GM18520 (cell line): ENCODE measurements at regions not wholly inside any gene's neighbourhood (a gene's known extent, or its start where the extent isn't known, plus 50 kb on each side); places are given as distances from the start of the nearest gene placed in this dataset.
"Not testable (repeated sequence)": the region's sequence is repeated elsewhere in the genome, so short reads cannot be mapped to it uniquely, and the experiment has no call there.

Experiments
- ATAC-seq: cut with Tn5 transposase; IDR thresholded peaks from one replicate; pipeline ENCODE4 v1.9.1; 2021; ENCODE audit not compliant: unreplicated experiment

DNA sequence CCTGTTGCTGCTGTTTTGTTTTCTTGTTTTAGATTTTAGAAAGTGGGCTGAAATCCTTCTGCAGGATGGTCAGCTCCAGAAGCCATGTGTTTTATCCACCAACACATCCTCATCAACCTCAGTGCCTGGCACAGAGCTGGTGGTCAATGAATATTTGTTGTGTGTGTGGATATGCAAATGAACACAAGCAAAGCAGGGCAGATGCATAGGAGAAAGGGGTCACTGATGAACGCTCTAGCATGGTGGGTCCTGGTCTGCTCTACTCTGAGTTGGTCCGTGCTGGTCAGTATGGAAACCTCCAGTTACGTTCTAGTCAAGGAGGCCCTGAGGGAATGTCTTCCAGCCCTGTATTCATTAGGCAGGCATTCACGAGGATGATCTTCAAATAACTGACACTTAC, 682.5 kb downstream of the QKI start:
- no peak for ATAC-seq

DNA sequence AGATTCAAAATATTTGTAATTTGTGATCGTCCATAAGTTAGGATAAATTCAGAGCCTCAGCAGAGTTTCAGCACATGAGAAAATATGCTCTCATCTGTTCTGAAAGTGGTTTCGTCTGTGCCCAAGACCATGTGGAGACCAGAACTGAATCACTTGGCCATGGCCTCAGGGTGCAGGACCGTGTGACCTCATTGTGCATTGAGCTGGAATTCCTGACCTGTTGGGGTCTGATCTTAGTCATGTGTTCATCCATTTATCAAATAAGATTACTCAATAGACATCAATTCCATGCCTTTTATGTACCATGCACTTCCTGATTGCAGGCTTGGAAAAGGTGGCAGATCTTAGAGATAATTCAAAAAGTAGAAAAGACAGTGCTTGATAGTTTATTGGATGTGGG, 680.5 kb downstream of the QKI start:
- no peak for ATAC-seq

DNA sequence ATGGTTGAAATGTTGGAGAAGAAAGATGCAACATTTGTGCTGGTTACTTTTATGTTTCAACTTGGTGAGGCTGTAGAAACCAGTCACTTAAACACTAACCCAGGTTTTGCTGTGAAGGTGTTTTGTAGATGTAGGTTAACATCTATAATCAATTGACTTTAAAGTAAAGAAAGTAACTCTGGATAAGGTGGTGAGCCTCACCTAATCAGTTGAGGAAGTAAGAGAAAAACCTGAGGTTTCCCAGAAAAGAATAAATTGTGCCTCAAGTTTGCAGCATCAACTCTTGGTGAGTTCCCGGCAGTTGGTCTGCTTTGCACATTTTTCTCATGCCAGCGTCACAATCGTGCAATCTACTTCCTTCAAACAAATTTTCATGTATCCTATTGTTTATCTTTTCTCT, 673.4 kb downstream of the QKI start:
- ATAC-seq = no peak

DNA sequence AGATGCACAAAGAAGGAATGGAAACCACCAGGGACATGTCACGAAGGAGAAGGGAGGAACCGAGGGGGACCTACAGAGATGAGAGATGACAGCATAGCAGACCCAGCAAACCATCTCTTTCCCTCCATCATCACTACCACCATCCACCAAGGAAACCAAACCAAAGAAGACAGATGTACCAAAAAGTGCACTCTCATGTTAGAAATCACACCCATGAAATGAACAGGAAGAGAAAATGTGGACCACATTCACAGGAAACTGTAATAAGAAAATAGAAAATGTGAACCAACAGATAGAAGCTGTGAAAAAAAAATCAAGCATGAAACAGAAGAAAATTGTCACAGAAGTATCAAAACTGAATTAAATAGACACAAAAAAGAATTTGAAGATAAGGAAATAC, 672.7 kb downstream of the QKI start:
- no peak for ATAC-seq

DNA sequence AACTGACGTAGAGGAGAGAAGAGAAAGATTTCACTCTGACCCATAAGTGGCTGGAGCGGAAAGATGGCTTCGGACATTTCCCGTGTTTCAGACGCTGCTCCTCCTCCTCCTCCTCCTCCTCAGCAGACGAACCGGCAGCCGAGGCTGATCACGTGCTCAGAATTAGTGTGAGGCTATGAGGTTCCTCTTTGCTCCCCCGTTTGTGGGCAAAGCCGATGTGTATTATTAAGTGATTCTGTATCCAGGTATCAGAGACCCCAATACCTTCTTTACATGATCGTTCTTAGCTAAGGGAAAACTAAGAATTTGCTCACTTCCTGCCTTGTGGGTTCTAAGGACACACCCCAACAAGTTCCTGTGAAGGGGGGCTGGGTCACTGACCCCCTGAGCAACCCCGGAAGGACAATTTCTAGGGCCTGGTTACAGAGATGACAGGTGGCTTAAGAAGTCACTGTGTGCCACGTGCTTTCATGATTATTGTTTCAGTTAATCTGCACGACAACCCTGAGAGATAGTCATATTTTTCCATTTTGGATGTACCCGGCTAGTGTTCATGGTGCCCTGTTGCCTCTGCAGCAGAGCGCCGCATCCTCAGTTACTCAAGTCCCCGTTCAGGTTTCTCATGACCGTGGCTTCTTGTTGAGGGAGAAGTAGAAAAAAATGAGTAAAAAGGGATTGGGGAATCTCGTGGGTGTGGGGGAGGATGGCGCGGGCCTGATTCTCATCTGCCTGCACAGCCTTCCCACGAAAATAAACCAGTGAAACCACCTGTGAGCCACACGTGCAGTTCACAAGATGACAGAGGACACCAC, 671.8 kb downstream of the QKI start:
- ATAC-seq = no peak

DNA sequence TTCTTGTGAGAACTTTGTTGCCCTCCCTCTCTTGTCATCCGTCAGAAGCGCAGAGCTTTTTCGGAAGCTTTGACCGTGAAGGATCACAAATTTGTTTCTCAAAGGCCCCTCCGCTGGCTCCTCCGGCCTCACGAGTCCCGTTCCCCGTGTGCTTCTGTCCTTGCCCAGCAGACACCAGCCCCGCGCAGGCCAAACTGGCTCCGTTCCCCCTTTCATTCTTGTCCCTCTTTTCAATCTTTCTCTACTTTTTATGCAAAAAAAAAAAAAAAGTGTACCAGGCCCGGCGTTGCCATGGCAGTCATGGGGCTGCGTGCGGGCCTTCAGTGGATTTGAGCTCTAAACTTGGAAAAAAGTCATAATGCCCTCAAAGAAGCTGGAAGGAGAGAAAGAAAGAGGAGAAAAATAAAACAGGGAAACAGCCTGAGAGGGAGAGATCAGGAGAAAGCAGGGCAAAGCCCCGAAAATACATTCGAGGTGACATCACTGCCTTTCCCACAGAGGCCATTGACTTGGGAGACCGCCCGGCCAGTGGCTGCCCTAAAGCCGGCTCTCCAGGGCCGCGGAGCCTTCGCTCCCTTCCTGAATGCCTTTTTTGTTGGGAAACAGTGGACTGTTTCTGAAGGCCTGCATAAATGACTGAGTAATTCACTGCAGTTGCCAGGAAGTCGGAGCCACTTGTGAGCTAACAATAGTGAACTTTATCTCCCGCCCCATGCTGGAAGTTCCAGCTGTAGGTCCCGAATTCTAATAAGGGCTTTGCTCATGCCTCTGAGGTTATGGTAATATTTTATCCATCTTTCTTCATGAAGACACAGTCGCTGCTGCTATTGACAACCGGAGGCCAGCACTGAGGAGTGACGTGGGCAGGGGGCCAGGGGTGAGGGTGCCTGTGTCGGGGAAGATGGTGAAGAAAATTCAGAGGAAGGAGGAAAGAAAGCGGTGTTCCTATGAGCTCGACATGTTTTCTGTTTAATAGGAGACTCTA, 670.9 kb downstream of the QKI start:
- no peak for ATAC-seq

DNA sequence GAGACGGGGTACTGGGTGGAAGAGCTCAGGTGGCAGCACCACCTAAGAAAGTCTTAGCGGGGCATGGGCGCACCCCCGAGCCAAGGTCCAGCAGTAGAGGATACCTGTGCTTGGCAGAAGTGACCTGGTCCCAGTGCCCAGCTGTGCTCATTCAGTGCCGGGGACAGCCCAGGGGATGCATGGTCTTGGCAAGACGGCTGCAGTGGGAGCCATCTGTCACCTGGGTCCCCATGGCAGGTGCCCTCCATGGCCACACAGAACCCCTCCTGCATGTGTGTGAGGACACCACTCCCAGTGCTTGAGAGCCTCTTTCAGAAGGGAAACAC, 664.7 kb downstream of the QKI start:
- no peak for ATAC-seq

DNA sequence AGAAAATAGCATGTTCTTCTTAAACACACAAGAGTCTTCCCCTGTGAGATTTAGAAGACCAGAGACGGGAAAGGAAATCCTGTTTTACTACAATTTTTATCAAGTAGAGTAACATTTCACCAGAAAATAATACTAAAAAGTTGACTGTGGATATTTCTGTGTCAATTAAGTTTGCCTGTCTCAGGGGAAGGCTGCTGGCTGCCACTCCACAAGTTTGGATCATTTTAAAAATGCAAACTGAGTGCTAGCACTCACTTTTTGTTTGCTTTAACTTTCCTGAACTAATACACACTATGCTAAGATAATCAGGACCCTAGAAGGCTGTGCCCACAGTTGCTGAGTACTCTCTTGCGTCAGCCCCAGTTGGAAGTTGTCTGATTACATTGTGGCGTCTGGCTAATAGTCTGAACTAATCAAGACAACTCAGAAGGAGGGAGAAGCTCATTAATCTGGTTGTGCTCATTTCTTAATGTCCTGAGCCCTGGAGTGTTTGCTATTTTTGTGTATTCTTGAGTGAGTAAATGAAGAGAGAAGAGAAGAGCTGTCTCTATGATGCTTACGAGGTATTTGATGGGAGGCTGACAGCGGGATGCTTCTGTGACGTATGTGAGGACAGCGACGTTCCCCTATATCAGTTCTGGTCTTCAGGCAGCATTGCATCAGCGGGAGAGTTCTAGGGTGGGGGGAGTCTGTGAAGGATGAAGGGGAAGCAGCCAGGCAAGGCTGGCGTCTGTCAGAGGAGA, 664.2 kb downstream of the QKI start:
- ATAC-seq = no peak

DNA sequence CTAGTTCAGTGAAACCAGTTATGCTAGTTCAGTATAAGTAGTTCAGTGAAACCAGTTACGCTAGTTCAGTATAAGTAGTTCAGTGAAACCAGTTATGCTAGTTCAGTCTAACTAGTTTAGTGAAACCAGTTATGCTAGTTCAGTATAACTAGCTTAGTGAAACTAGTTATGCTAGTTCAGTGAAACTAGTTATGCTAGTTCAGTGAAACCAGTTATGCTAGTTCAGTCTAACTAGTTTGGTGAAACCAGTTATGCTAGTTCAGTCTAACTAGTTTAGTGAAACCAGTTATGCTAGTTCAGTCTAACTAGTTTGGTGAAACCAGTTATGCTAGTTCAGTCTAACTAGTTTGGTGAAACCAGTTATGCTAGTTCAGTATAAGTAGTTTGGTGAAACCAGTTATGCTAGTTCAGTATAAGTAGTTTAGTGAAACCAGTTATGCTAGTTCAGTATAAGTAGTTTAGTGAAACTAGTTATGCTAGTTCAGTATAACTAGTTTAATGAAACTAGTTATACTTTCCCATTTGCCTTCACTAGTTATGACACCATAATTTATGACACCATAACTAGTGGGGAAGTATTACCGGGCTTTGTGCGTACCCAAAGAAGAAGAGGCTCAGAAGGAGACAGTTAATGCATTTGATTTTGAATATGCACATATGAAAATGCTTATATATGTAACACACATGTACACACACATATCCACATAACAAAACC, 662.5 kb downstream of the QKI start:
- not testable (repeated sequence) for ATAC-seq

DNA sequence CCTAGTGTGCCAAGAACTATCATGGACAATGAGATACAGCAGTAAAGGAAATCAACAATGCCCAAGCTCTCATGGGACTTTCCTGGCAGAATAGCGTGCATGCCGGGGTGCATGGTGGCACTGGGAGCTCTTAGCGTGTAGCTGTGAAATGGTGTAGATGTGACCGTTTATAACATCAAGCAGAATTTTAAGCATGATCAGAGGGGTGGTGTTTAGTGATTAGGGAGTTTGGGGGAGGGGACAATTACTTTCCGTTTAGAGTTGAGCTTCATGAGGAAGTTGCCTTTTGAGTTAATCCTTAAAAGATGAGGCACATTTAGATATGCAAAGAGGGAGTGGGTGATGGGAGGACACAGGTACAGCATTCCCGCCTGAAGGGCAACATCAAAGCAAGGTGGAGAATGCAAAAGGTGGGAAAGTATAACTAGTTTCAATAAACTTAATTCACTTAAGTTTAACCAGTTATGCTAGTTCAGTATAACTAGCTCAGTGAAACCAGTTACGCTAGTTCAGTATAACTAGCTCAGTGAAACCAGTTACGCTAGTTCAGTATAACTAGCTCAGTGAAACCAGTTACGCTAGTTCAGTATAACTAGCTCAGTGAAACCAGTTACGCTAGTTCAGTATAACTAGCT, 661.6 kb downstream of the QKI start:
- ATAC-seq = no peak

DNA sequence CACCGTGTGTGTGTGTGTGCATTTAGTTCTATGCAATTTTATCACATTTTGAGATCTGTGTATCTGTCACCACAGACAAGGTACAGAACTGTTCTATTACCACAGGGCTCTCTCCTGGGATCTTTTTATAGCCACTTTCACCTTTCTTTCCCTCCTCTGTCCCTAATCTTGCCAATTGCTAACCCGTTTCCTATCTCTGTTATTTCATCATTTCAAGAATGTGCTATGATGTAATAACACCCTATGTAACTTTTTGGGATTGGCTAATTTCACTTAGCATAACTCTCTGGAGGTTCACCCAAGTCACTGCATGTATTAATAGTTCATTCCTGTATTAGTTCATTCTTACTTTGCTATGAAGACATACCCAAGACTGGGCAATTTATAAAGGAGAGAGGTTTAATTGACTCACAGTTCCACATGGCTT, 657.7 kb downstream of the QKI start:
- no peak for ATAC-seq

DNA sequence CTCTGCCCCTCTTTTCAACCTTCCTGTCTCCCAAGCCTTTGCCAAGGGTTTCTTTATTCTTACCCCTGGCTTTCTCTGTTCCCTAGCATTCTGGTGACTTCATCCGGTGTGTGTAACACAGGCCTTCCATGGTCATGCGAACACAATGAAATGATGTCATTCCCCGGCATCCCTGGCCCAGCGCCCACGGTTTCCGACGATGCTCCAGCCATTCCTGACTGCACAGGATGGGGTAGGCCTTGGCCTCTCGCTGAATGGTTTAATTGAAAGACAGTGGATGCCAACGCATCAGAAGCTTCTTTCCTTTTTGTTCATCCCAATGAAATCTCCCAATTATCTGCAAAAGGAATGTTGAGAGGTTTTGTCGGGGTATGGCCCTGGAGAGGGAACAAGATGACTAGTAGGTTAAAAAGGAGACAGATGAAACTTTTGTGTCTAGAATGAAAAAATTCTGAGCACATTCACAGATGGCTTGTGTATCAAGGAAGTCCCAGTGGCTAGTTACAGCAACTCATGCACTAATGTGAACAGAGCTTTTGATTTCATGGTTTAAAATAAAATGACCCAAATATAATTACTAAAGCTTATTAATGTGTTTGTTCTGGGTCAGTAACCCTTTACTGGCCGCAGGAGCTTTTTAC, 655.0 kb downstream of the QKI start:
- ATAC-seq = no peak

DNA sequence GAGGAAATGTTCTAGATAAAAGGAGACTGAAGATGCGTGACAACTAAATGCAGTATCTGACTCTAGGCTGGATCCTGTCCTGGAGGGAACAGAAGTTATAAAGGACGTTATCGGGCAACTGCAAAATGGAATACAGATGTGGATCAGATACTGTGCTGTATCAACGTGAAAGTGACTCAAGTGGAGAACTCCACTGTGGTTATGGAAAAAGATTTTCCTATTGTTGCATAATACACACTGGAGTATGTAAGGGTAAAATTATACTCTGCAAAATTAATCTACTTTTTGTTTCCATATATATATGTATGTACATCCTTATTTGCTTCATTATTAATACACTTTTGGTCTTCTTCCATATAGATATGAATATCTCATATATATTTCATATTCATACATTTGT, 654.0 kb downstream of the QKI start:
- no peak for ATAC-seq

DNA sequence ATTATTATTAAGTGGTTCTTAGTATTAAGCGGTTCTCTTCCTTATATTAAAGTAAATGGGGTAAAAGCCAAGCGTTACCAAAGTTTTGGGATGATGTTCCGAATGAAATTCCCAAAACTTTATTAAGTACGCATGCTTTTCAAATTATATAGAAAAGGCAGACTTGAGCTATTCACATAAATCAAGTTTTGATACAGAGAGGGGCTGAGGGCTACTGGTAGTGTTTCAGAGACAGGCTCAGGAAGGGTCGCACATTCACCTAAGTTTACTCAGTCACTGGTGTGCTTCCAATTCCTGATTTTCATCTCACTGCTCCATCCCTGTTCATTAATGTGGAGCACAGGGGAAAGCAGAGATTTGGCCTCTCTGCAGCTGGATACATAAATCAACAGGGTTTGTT, 652.2 kb downstream of the QKI start:
- ATAC-seq = no peak

DNA sequence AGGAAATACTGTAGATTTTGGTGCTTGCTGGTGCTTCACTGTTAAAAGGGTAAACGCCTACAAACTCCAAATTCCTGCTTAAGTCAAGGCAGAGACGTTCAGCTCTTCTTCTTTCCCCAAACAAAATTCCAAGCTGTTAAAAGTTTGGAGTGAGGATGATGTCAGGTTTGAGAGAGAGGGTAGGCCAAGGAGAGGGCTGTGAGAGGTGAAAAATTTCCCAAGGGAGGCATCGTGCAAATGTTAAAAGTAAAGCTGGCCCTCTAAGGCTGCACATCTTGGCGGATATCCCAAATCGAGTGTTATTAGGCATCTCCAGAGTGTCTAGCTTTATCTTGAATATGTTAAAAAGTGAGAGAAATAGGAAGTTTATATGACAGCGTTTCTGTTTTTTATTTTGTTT, 651.8 kb downstream of the QKI start:
- ATAC-seq = no peak

DNA sequence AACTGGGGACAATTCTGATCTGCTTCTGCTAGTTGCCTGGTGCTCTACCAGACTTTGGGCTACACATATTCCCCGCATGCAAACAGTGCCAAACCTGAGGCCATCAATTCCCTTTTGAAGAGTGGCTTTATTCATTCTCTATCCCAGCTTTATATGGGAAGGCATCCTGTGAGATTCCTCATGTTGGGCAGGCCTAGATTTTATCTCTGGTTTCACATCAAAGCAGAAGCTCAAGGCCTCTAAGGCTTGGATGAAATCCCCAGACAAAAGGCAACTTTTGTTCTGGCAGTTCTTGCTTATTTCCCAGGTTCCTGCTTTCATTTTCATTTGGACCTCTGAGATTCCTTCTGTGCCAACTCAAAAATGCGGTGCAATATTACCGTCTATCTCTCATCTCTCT, 648.8 kb downstream of the QKI start:
- ATAC-seq = no peak

DNA sequence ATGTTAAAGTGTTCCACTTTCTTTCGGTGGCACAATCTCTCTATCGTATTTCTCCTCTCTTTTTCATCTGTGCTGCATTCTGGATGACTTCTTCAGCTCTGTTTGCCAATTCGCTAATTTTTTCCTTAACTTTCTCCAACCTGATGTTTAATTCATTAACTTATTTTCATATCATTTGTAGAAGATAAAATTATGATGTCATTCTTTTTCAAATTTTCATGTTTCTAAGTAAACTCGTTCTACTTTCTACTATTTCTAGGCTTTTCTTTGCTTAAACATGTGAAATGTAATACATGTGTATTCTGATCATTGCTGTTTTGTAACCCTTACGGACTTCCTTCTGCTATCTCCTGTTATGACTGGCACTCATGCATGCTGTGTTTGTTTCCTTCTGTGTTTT, 648.4 kb downstream of the QKI start:
- no peak for ATAC-seq

DNA sequence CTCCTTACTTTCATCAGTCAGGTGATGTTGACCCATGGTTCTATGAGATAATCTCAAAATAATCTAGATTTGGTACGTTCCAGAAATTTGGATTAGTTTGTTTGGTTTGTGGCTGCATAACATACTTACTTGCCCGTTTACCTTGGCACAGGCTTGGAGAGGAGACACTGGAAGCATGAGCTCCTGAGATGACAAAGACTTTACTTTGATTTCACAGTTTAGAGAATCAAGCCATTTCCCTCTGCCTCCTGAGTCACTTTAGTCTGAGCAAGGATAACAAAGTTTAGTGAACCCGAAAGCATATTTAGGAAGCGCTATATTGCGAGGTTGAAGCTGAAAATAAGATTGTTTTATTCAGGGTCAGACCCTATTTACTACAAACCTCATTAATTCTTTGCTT, 643.4 kb downstream of the QKI start:
- no peak for ATAC-seq

DNA sequence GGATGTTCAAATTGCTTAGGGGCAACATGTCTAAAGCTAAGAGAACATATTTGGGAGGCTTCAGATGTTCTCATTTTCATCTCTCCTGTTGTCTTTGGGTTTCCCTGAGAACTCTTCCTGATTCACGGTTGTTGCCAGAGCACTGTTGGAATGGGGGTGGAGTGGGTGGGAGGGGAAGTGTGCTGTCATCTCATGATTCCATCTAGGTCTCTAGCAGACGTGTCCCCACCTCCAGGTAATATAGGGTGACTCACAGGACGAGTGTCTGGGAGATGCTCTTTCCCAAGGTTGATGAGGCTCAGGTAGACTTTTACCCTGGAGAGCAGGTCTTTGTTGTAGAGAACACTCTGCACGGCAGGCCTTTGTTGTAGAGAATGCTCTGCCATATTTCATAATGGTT, 636.9 kb downstream of the QKI start:
- ATAC-seq = no peak

DNA sequence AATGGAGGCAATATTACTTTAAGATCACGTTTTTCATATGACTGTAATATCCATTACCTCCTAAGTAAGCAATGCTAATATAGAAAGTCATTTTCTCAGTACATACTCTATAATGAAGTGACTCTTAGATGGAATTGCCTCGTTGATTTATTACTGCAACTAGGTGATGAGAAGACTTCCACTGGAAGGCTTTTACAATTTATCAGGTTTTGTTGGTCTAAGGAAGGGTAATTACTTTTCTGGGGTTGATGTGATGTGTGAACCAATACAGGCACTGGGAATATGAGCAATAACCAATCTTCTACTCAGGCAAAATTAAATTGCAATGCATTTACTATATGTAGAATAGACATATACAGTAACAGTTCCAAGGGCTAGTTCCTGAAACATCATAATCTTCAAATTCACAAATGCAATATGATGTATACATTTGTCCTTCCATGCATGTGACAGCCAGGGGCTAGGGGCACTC, 635.0 kb downstream of the QKI start:
- no peak for ATAC-seq
